Prostate gland (tissue), 2 donors: ENCODE measurements at regions not wholly inside any gene's neighbourhood (a gene's known extent, or its start where the extent isn't known, plus 50 kb on each side); places are given as distances from the start of the nearest gene placed in this dataset.

Experiments
- DNase-seq: peaks from one replicate; pipeline ENCODE4 v3.0.0-alpha.2; 2019; ENCODE audit warnings: low spot score
- H3K27ac ChIP-seq, 2 donors: fragments of 200-600 bp; sonication (generic); 2 replicates each; pipeline ENCODE4 v1.5.1; 2017 to 2019
- H3K27me3 ChIP-seq: fragments of 200-600 bp; sonication (generic); replicated peaks from 2 replicates; pipeline ENCODE4 v1.5.1; 2019; ENCODE audit not compliant: insufficient read depth
- H3K36me3 ChIP-seq, 2 donors: fragments of 200-600 bp; sonication (generic); 1 replicate in 1 of 2; 2 replicates in 1 of 2; pipeline versions ENCODE4 v1.5.1 to v1.8.1; 2017 to 2019
- H3K4me1 ChIP-seq: fragments of 200-600 bp; sonication (generic); replicated peaks from 2 replicates; pipeline ENCODE4 v1.5.1; 2019
- H3K4me3 ChIP-seq, 2 donors: fragments of 200-600 bp; sonication (generic); 2 replicates each; pipeline ENCODE4 v1.5.1; 2017 to 2019
- H3K9me3 ChIP-seq: fragments of 200-600 bp; sonication (generic); 2 replicates; pipeline ENCODE4 v1.5.1; 2017
- POLR2A ChIP-seq: fragments of 450-650 bp; IDR thresholded peaks from one replicate; pipeline ENCODE4 v1.6.1; 2016; ENCODE audit warnings: antibody characterized with exemption, mild to moderate bottlenecking
- POLR2AphosphoS5 ChIP-seq: sonication (generic); formaldehyde crosslinking; IDR thresholded peaks from one replicate; pipeline ENCODE4 v1.6.1; 2017; ENCODE audit warnings: antibody characterized with exemption
- WGBS: methylation state at CpG from one replicate; pipeline ENCODE4 v1.1.5; 2018; 5-methylcytosine and 5-hydroxymethylcytosine counted together
- intact Hi-C: fragments of 100-400 bp; cut with DNase I; formaldehyde crosslinking; loops from one replicate; pipeline ENCODE4 v1.14.2; 2022
- TF ChIP-seq, protein P1 (sequence below), 4 experiments: fragments of 200-600 bp in 2 of 4; fragments of 450-650 bp in 2 of 4; sonication (generic) in 2 of 4; IDR thresholded peaks; 1 replicate in 3 of 4; 2 replicates in 1 of 4; pipeline ENCODE4 v1.5.1; 2016 to 2019; ENCODE audit warnings: antibody characterized with exemption in 4 of 4, mild to moderate bottlenecking in 2 of 4, moderate library complexity in 2 of 4

GRCh38 chr2:150095361-150096095 lies 391.9 kb downstream of the RND3 start:
- 31% methylated on average over 3 of the region's 3 CpGs for WGBS
- DNase-seq, result no peak
- Histone ChIP-seq H3K27me3 (no peaks in the 10 kb centered on the region), H3K27ac (no peak overlapping the region), H3K9me3 (no peaks in the 10 kb centered on the region), H3K4me3 (no peak overlapping the region), H3K4me1 (no peaks in the 10 kb centered on the region), H3K36me3 (no peaks in the 10 kb centered on the region)
- intact Hi-C loops, result no loop called here
- TF ChIP-seq POLR2A, result no peak
- no peak for TF ChIP-seq POLR2AphosphoS5
- TF ChIP-seq, protein P1, sequence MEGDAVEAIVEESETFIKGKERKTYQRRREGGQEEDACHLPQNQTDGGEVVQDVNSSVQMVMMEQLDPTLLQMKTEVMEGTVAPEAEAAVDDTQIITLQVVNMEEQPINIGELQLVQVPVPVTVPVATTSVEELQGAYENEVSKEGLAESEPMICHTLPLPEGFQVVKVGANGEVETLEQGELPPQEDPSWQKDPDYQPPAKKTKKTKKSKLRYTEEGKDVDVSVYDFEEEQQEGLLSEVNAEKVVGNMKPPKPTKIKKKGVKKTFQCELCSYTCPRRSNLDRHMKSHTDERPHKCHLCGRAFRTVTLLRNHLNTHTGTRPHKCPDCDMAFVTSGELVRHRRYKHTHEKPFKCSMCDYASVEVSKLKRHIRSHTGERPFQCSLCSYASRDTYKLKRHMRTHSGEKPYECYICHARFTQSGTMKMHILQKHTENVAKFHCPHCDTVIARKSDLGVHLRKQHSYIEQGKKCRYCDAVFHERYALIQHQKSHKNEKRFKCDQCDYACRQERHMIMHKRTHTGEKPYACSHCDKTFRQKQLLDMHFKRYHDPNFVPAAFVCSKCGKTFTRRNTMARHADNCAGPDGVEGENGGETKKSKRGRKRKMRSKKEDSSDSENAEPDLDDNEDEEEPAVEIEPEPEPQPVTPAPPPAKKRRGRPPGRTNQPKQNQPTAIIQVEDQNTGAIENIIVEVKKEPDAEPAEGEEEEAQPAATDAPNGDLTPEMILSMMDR (IDR thresholded peaks at IDR 0.05), result no peak

GRCh38 chr2:150091846-150092245 lies 395.6 kb downstream of the RND3 start:
- 85% methylated on average over 4 of the region's 4 CpGs for WGBS
- H3K27me3 ChIP-seq, result no peaks in the 10 kb centered on the region
- intact Hi-C loops, result no loop called here

DNA sequence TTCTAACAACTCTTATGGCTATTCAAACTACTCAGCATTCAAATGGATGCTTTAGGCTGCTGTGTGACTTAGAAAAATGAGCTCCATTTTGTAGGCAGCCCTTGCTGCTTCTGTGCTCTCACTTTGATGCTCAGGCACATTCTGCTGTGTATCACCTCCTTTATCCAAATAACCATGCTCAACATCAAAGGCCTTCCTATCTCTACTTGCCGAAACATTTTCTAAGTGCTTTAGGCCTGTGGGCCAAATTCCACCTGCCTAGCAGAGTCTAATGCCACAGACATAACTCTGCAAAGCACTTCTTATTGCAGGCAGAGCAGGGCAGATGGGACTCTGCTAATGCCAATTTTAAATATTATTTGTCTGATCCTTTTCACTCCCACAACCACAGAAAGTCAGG lies 397.4 kb downstream of the RND3 start:
- no peaks in the 10 kb centered on the region for H3K36me3 ChIP-seq
- WGBS, result 77% methylated on average over 1 of the region's 1 CpG
- intact Hi-C loops, result no loop called here

More at GRCh38 chr2:150091846-150092245, 395.6 kb downstream of the RND3 start:
- DNase-seq, result no peak
- H3K36me3 ChIP-seq, result no peaks in the 10 kb centered on the region
- no peak overlapping the region for H3K27ac ChIP-seq
- no peaks in the 10 kb centered on the region for H3K4me1 ChIP-seq
- H3K4me3 ChIP-seq, result no peak overlapping the region
- no peaks in the 10 kb centered on the region for H3K9me3 ChIP-seq
- TF ChIP-seq POLR2AphosphoS5, result no peak
- TF ChIP-seq, protein P1 (IDR thresholded peaks at IDR 0.05), result no peak
- no peak for TF ChIP-seq POLR2A

DNA sequence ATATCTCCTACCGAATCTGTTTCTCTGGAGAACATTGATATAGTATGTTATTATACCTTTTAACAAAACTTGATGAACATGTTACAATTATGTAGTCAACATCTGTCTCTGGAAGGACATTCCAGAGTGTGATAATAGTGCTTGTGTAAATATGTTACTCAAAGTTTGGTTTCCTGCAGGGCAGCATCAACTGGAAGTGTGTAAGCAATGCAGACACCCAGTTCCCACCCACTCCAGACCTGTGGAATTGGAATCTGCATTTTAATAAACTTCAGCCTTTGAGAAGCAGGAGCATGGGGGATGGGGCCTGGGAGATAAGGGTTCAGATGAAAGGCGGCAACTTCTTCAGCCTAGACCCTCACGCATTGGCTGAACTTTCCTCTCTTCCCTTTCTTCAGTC lies 398.9 kb downstream of the RND3 start:
- Histone ChIP-seq H3K36me3 (no peaks in the 10 kb centered on the region), H3K4me3 (no peak overlapping the region), H3K27me3 (no peaks in the 10 kb centered on the region), H3K4me1 (no peaks in the 10 kb centered on the region), H3K27ac (no peak overlapping the region), H3K9me3 (no peaks in the 10 kb centered on the region)
- intact Hi-C loops, result no loop called here
- TF ChIP-seq, protein P1 (IDR thresholded peaks at IDR 0.05), result no peak
- TF ChIP-seq POLR2A, result no peak
- no peak for TF ChIP-seq POLR2AphosphoS5
- 86% methylated on average over 3 of the region's 3 CpGs for WGBS
- no peak for DNase-seq

More for the DNA sequence above, 397.4 kb downstream of the RND3 start:
- H3K4me3 ChIP-seq, result no peak overlapping the region
- no peak overlapping the region for H3K27ac ChIP-seq
- no peaks in the 10 kb centered on the region for H3K27me3 ChIP-seq
- no peaks in the 10 kb centered on the region for H3K9me3 ChIP-seq
- DNase-seq, result no peak
- H3K4me1 ChIP-seq, result no peaks in the 10 kb centered on the region
- TF ChIP-seq POLR2AphosphoS5, result no peak
- TF ChIP-seq POLR2A, result no peak
- TF ChIP-seq, protein P1 (IDR thresholded peaks at IDR 0.05), result no peak

DNA sequence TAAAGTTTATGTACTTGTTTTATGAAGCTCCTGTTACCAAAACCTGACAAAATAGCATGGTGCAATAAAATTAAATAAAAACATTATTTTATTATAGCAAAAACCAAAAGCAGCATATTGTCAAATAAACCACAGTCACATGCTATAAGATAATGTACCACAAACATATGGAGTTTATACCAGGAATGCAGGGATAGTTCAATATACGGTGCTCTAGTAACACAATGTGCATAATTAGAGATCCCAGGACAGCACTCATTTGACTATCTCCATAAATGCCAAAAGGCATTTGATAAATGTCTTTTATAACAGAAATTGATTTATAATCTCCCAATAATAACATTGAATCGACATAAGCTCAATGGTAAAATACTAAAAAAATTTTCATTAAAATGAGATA lies 402.0 kb downstream of the RND3 start:
- no peak for DNase-seq
- intact Hi-C loops, result no loop called here
- Histone ChIP-seq H3K9me3 (no peaks in the 10 kb centered on the region), H3K27me3 (no peaks in the 10 kb centered on the region), H3K36me3 (no peaks in the 10 kb centered on the region), H3K4me1 (no peaks in the 10 kb centered on the region), H3K27ac (no peak overlapping the region), H3K4me3 (no peak overlapping the region)
- 94% methylated on average over 2 of the region's 2 CpGs for WGBS
- TF ChIP-seq POLR2AphosphoS5 (no peak), POLR2A (no peak)
- TF ChIP-seq, protein P1 (IDR thresholded peaks at IDR 0.05), result no peak
